HEK293 (cell line): ENCODE measurements at regions not wholly inside any gene's neighbourhood (a gene's known extent, or its start where the extent isn't known, plus 50 kb on each side); places are given as distances from the start of the nearest gene placed in this dataset.

Experiments used
- CTCF ChIA-PET: fragments of 350-600 bp; formaldehyde crosslinking; extraction: SDS; loops from one replicate; lab custom pipeline; 2021; ENCODE audit warnings: antibody characterized with exemption; lab: Yijun Ruan, JAX
- POLR2A ChIA-PET: fragments of 300-600 bp; formaldehyde crosslinking; extraction: SDS; loops from one replicate; lab custom pipeline; 2020; ENCODE audit warnings: antibody characterized with exemption, inconsistent platforms; lab: Yijun Ruan, JAX
- H3K27ac ChIP-seq: fragments of 200-500 bp; sonication (Bioruptor generic); 2 replicates; pipeline ENCODE4 v1.5.1; 2014; ENCODE audit warnings: low read depth, low read length, control low read depth, inconsistent platforms; ENCODE audit errors: extremely low read depth
- H3K36me3 ChIP-seq, 2 experiments: fragments of 200-500 bp in 1 of 2; sonication (Bioruptor generic) in 1 of 2; 1 replicate in 1 of 2; 2 replicates in 1 of 2; pipeline ENCODE4 v1.5.1; 2014 to 2017; ENCODE audit warnings: inconsistent platforms in 2 of 2, low read length in 2 of 2; ENCODE audit not compliant: control insufficient read depth in 2 of 2, insufficient read depth in 1 of 2
- H3K4me1 ChIP-seq: fragments of 200-500 bp; sonication (Bioruptor generic); 2 replicates; pipeline ENCODE4 v1.5.1; 2014; ENCODE audit warnings: mild to moderate bottlenecking, low read length, inconsistent platforms; ENCODE audit not compliant: control insufficient read depth, insufficient read depth
- H3K4me3 ChIP-seq: 2 replicates; pipeline ENCODE4 v1.5.1; 2011; ENCODE audit warnings: low read depth, mild to moderate bottlenecking, control low read depth, low read length, moderate library complexity
- H3K9me3 ChIP-seq: fragments of 200-500 bp; sonication (Bioruptor generic); 2 replicates; pipeline ENCODE4 v1.5.1; 2014; ENCODE audit warnings: low read depth, low read length, inconsistent platforms; ENCODE audit not compliant: control insufficient read depth, insufficient read depth
- AEBP2 ChIP-seq: fragments of 450-650 bp; formaldehyde crosslinking; IDR thresholded peaks from 2 replicates; pipeline ENCODE4 v1.5.1; 2016; ENCODE audit warnings: missing biosample characterization, missing genetic modification characterization, borderline replicate concordance
- BCL6B ChIP-seq: fragments of 450-650 bp; formaldehyde crosslinking; IDR thresholded peaks from 2 replicates; pipeline ENCODE4 v1.5.1; 2017; ENCODE audit warnings: missing biosample characterization, missing genetic modification characterization
- HIC1 ChIP-seq: fragments of 450-650 bp; formaldehyde crosslinking; IDR thresholded peaks from 2 replicates; pipeline ENCODE4 v1.5.1; 2016; ENCODE audit warnings: missing biosample characterization, missing genetic modification characterization
- KLF16 ChIP-seq: fragments of 450-650 bp; formaldehyde crosslinking; IDR thresholded peaks from 2 replicates; pipeline ENCODE4 v1.5.1; 2017; ENCODE audit warnings: missing biosample characterization, missing genetic modification characterization
- PRDM2 ChIP-seq: fragments of 450-650 bp; formaldehyde crosslinking; IDR thresholded peaks from 2 replicates; pipeline ENCODE4 v1.5.1; 2016; ENCODE audit warnings: missing biosample characterization, missing genetic modification characterization, borderline replicate concordance
- PRDM4 ChIP-seq: fragments of 450-650 bp; formaldehyde crosslinking; IDR thresholded peaks from 2 replicates; pipeline ENCODE4 v1.5.1; 2017; ENCODE audit warnings: missing biosample characterization, missing genetic modification characterization
- SCRT1 ChIP-seq: fragments of 450-650 bp; formaldehyde crosslinking; IDR thresholded peaks from 2 replicates; pipeline ENCODE4 v1.5.1; 2016; ENCODE audit warnings: missing biosample characterization, missing genetic modification characterization, borderline replicate concordance
- ZBTB17 ChIP-seq: fragments of 450-650 bp; formaldehyde crosslinking; IDR thresholded peaks from 2 replicates; pipeline ENCODE4 v1.5.1; 2016; ENCODE audit warnings: missing biosample characterization, missing genetic modification characterization
- ZNF488 ChIP-seq: fragments of 450-650 bp; formaldehyde crosslinking; IDR thresholded peaks from 2 replicates; pipeline ENCODE4 v1.5.1; 2016; ENCODE audit warnings: missing biosample characterization, missing genetic modification characterization
- ZNF561 ChIP-seq: fragments of 450-650 bp; IDR thresholded peaks from 2 replicates; pipeline ENCODE4 v1.5.1; 2018; ENCODE audit warnings: missing biosample characterization, missing genetic modification characterization, borderline replicate concordance
- ZNF645 ChIP-seq: fragments of 450-650 bp; formaldehyde crosslinking; IDR thresholded peaks from 2 replicates; pipeline ENCODE4; 2016; ENCODE audit warnings: missing biosample characterization, missing genetic modification characterization
- ZNF670 ChIP-seq: fragments of 450-650 bp; formaldehyde crosslinking; IDR thresholded peaks from 2 replicates; pipeline ENCODE4 v1.5.1; 2016; ENCODE audit warnings: missing biosample characterization, missing genetic modification characterization, low read depth
- ZNF791 ChIP-seq: fragments of 450-650 bp; formaldehyde crosslinking; IDR thresholded peaks from 2 replicates; pipeline ENCODE4 v1.5.1; 2016; ENCODE audit warnings: missing biosample characterization, missing genetic modification characterization
- ZNF830 ChIP-seq: fragments of 450-650 bp; IDR thresholded peaks from 2 replicates; pipeline ENCODE4 v1.5.0; 2018; ENCODE audit warnings: missing biosample characterization, missing genetic modification characterization, low read depth, mild to moderate bottlenecking, moderate library complexity
- ZSCAN16 ChIP-seq: fragments of 450-650 bp; formaldehyde crosslinking; IDR thresholded peaks from 2 replicates; pipeline ENCODE4 v1.5.1; 2016; ENCODE audit warnings: missing biosample characterization, missing genetic modification characterization
- ZSCAN30 ChIP-seq: fragments of 450-650 bp; IDR thresholded peaks from 2 replicates; pipeline ENCODE4 v1.5.1; 2018; ENCODE audit warnings: missing biosample characterization, mild to moderate bottlenecking, missing genetic modification characterization, moderate library complexity

GRCh38 chr2:214649440-214650205 lies 159.9 kb downstream of the BARD1 start:
- no peaks in the 10 kb centered on the region for H3K4me1 ChIP-seq
- no peaks in the 10 kb centered on the region for H3K9me3 ChIP-seq
- CTCF ChIA-PET: interaction anchor here (0.6 kb wide), 1 partner anchor 423 kb away, joined by 3 read pairs; no protein-coding TSS in a partner anchor
- TF ChIP-seq ZNF791 (tag by site-specific recombination): no peak
- TF ChIP-seq PRDM2: no peak
- no peak for TF ChIP-seq PRDM4 (tag by site-specific recombination)
- TF ChIP-seq ZNF488 (tag by site-specific recombination): no peak
- no peak for TF ChIP-seq ZNF830
- no peak for TF ChIP-seq ZSCAN16 (tag by site-specific recombination)
- H3K36me3 ChIP-seq: no peaks in the 10 kb centered on the region
- H3K4me3 ChIP-seq: no peak overlapping the region
- POLR2A ChIA-PET: no interaction called here
- H3K27ac ChIP-seq: no peak overlapping the region

- Histone ChIP-seq H3K4me1 (no peaks in the 10 kb centered on the region), H3K36me3 (no peaks in the 10 kb centered on the region), H3K4me3 (no peak overlapping the region), H3K27ac (no peak overlapping the region), H3K9me3 (no peaks in the 10 kb centered on the region)
- POLR2A ChIA-PET: no interaction called here
- CTCF ChIA-PET: no interaction called here
- TF ChIP-seq ZNF561: no peak
- no peak for TF ChIP-seq BCL6B (tag by site-specific recombination)
- TF ChIP-seq AEBP2 (tag by site-specific recombination): no peak
- TF ChIP-seq ZNF670: no peak
- no peak for TF ChIP-seq SCRT1 (tag by site-specific recombination)
- TF ChIP-seq ZSCAN30 (tag by site-specific recombination): no peak
- TF ChIP-seq ZNF645: no peak
- no peak for TF ChIP-seq KLF16
- no peak for TF ChIP-seq HIC1 (tag by site-specific recombination)
- TF ChIP-seq ZBTB17 (tag by site-specific recombination): no peak
Measured at GRCh38 chr2:214648520-214648919, 161.0 kb downstream of the BARD1 start.
